Liver (tissue), 8 donors: ENCODE measurements at regions not wholly inside any gene's neighbourhood (a gene's known extent, or its start where the extent isn't known, plus 50 kb on each side); places are given as distances from the start of the nearest gene placed in this dataset.

Experiments used
- DNase-seq: peaks from one replicate; pipeline ENCODE4 v3.0.0-alpha.2; 2017; ENCODE audit warnings: low spot score
- H3K27ac ChIP-seq, 2 donors: one replicate each; pipeline ENCODE4 v1.7.0; 2013; ENCODE audit warnings: inconsistent platforms in 2 of 2, low read length in 2 of 2, control low read depth in 1 of 2, low read depth in 1 of 2, mild to moderate bottlenecking in 1 of 2
- H3K27me3 ChIP-seq, 4 donors: one replicate each; pipeline versions ENCODE4 v1.6.1 to v1.7.0; 2013; ENCODE audit warnings: low read length in 3 of 4, inconsistent platforms in 1 of 4, mild to moderate bottlenecking in 1 of 4, moderate library complexity in 1 of 4; ENCODE audit not compliant: control insufficient read depth in 4 of 4, insufficient read depth in 4 of 4
- H3K36me3 ChIP-seq, 4 donors: one replicate each; pipeline versions ENCODE4 v1.6.1 to v1.7.0; 2013; ENCODE audit warnings: low read length in 3 of 4, mild to moderate bottlenecking in 3 of 4, low read depth in 1 of 4, moderate library complexity in 1 of 4; ENCODE audit not compliant: control insufficient read depth in 4 of 4, insufficient read depth in 3 of 4
- H3K4me1 ChIP-seq, 4 donors: one replicate each; pipeline versions ENCODE4 v1.6.1 to v1.7.0; 2013; ENCODE audit warnings: low read length in 3 of 4, mild to moderate bottlenecking in 3 of 4, moderate library complexity in 1 of 4; ENCODE audit not compliant: control insufficient read depth in 4 of 4, insufficient read depth in 4 of 4
- H3K4me3 ChIP-seq, 3 donors: one replicate each; pipeline versions ENCODE4 v1.6.1 to v1.7.0; 2013; ENCODE audit warnings: low read length in 3 of 3, control low read depth in 1 of 3, low read depth in 1 of 3, mild to moderate bottlenecking in 1 of 3
- H3K9ac ChIP-seq, 2 donors: one replicate each; pipeline ENCODE4 v1.7.0; 2013; ENCODE audit warnings: low read length in 2 of 2, mild to moderate bottlenecking in 2 of 2, moderate library complexity in 2 of 2, control low read depth in 1 of 2, low read depth in 1 of 2
- H3K9me3 ChIP-seq, 4 donors: one replicate each; pipeline versions ENCODE4 v1.6.1 to v1.7.0; 2013; ENCODE audit warnings: low read length in 3 of 4; ENCODE audit not compliant: control insufficient read depth in 4 of 4
- ATF3 ChIP-seq: IDR thresholded peaks from 2 replicates; pipeline ENCODE4 v1.6.1; 2016; ENCODE audit warnings: antibody characterized with exemption
- CTCF ChIP-seq: fragments of 150-350 bp; IDR thresholded peaks from 2 replicates; pipeline ENCODE4 v1.5.1; 2017; ENCODE audit warnings: improper control_type of control experiment, low read depth, low read length; ENCODE audit not compliant: missing input control
- EGR1 ChIP-seq, 2 donors: IDR thresholded peaks; 2 replicates each; pipeline ENCODE4 v1.6.1; 2016 to 2018; ENCODE audit warnings: antibody characterized with exemption in 2 of 2, low read depth in 2 of 2
- FOXA1 ChIP-seq: IDR thresholded peaks from 2 replicates; pipeline ENCODE4 v1.6.1; 2016; ENCODE audit warnings: antibody characterized with exemption
- FOXA2 ChIP-seq: IDR thresholded peaks from 2 replicates; pipeline ENCODE4 v1.6.1; 2016; ENCODE audit warnings: antibody characterized with exemption
- GABPA ChIP-seq, 2 donors: IDR thresholded peaks in 1 of 2; conservative IDR thresholded peaks in 1 of 2; 2 replicates each; pipeline ENCODE4 v1.6.1; 2016; ENCODE audit warnings: antibody characterized with exemption in 2 of 2, mild to moderate bottlenecking in 1 of 2, moderate library complexity in 1 of 2
- HNF4G ChIP-seq: IDR thresholded peaks from 2 replicates; pipeline ENCODE4 v1.6.1; 2016; ENCODE audit warnings: antibody characterized with exemption
- JUND ChIP-seq, 2 donors: IDR thresholded peaks; 2 replicates each; pipeline ENCODE4 v1.6.1; 2016; ENCODE audit warnings: antibody characterized with exemption in 2 of 2
- NR2F2 ChIP-seq: IDR thresholded peaks from 2 replicates; pipeline ENCODE4 v1.6.1; 2016; ENCODE audit warnings: antibody characterized with exemption
- RAD21 ChIP-seq, 2 donors: IDR thresholded peaks; 2 replicates each; pipeline ENCODE4 v1.6.1; 2016; ENCODE audit warnings: antibody characterized with exemption in 2 of 2, mild to moderate bottlenecking in 2 of 2
- REST ChIP-seq: IDR thresholded peaks from 2 replicates; pipeline ENCODE4 v1.6.1; 2016; ENCODE audit warnings: antibody characterized with exemption, mild to moderate bottlenecking
- RXRA ChIP-seq, 2 donors: IDR thresholded peaks; 2 replicates each; pipeline ENCODE4 v1.6.1; 2017 to 2018; ENCODE audit warnings: antibody characterized with exemption in 2 of 2, mild to moderate bottlenecking in 1 of 2
- SP1 ChIP-seq: IDR thresholded peaks from 2 replicates; pipeline ENCODE4 v1.6.1; 2018; ENCODE audit warnings: antibody characterized with exemption, mild to moderate bottlenecking
- TAF1 ChIP-seq: conservative IDR thresholded peaks from 2 replicates; pipeline ENCODE4 v1.6.1; 2016; ENCODE audit warnings: antibody characterized with exemption, mild to moderate bottlenecking
- YY1 ChIP-seq: IDR thresholded peaks from 2 replicates; pipeline ENCODE4 v1.6.1; 2016; ENCODE audit warnings: antibody characterized with exemption, mild to moderate bottlenecking
- ZBTB33 ChIP-seq: IDR thresholded peaks from 2 replicates; pipeline ENCODE4 v1.6.1; 2016; ENCODE audit warnings: antibody characterized with exemption
- WGBS: extraction: QIAGEN DNeasy Blood & Tissue Kit; methylation state at CpG from one replicate; pipeline ENCODE4 v1.1.7; 2013; 5-methylcytosine and 5-hydroxymethylcytosine counted together
- donor health status: healthy.
- donor health status: healthy.
- donor health status: healthy.
- donor health status: healthy.
- donor health status: healthy.

- WGBS, result 63% methylated on average over 2 of the region's 2 CpGs
- H3K9me3 ChIP-seq, result no peaks in the 10 kb centered on the region
- H3K4me1 ChIP-seq, result no peaks in the 10 kb centered on the region
- no peaks in the 10 kb centered on the region for H3K36me3 ChIP-seq
- H3K9ac ChIP-seq, result no peak overlapping the region
- no peak overlapping the region for H3K27ac ChIP-seq
- TF ChIP-seq REST, result no peak
- no peak for TF ChIP-seq ATF3
- TF ChIP-seq SP1, result no peak
- H3K27me3 ChIP-seq, result peaks cover 0 to 4% (median 0%) of the 10 kb centered on the region in 4 donors
- no peak overlapping the region for H3K4me3 ChIP-seq
- DNase-seq, result no peak
Measured at GRCh38 chr5:118228489-118228888, 759.9 kb downstream of the DTWD2 start.

GRCh38 chr5:118224546-118224945 lies 763.8 kb downstream of the DTWD2 start:
- Histone ChIP-seq H3K27me3 (peaks cover 0 to 4% (median 0%) of the 10 kb centered on the region in 4 donors), H3K27ac (no peak overlapping the region), H3K4me3 (no peak overlapping the region), H3K9ac (no peak overlapping the region), H3K4me1 (no peaks in the 10 kb centered on the region), H3K36me3 (no peaks in the 10 kb centered on the region), H3K9me3 (no peaks in the 10 kb centered on the region)
- no peak for DNase-seq
- no peak for TF ChIP-seq SP1
- no peak for TF ChIP-seq FOXA1
- no peak for TF ChIP-seq NR2F2
- no peak for TF ChIP-seq RXRA (IDR thresholded peaks at IDR 0.05)
- TF ChIP-seq YY1, result no peak
- no peak for TF ChIP-seq FOXA2
- 66% methylated on average over 3 of the region's 3 CpGs for WGBS

GRCh38 chr5:118220556-118221195 lies 767.7 kb downstream of the DTWD2 start:
- Histone ChIP-seq H3K27me3 (no peaks in the 10 kb centered on the region), H3K9me3 (no peaks in the 10 kb centered on the region), H3K36me3 (no peaks in the 10 kb centered on the region), H3K9ac (no peak overlapping the region), H3K4me1 (no peaks in the 10 kb centered on the region), H3K27ac (no peak overlapping the region), H3K4me3 (no peak overlapping the region)
- 65% methylated on average over 2 of the region's 2 CpGs for WGBS
- TF ChIP-seq JUND (IDR thresholded peaks at IDR 0.05) (no peak), YY1 (no peak), NR2F2 (no peak), SP1 (no peak), CTCF (no peak), EGR1 (IDR thresholded peaks at IDR 0.05; ENCODE audit: low read depth in 2 of 2) (no peak), ATF3 (no peak), GABPA (IDR thresholded peaks at IDR 0.05 in 1 of 2, conservative IDR thresholded peaks at IDR 0.05 in 1 of 2) (no peak), ZBTB33 (no peak), TAF1 (no peak), FOXA2 (no peak), HNF4G (no peak), RXRA (IDR thresholded peaks at IDR 0.05) (no peak), RAD21 (IDR thresholded peaks at IDR 0.05) (no peak)
- DNase-seq, result no peak
